GM21825 (cell line): ENCODE measurements at regions not wholly inside any gene's neighbourhood (a gene's known extent, or its start where the extent isn't known, plus 50 kb on each side); places are given as distances from the start of the nearest gene placed in this dataset.

Experiments
- ATAC-seq: cut with Tn5 transposase; IDR thresholded peaks from one replicate; pipeline ENCODE4 v1.9.1; 2021; ENCODE audit warnings: mild to moderate bottlenecking, moderate library complexity; ENCODE audit not compliant: unreplicated experiment

DNA sequence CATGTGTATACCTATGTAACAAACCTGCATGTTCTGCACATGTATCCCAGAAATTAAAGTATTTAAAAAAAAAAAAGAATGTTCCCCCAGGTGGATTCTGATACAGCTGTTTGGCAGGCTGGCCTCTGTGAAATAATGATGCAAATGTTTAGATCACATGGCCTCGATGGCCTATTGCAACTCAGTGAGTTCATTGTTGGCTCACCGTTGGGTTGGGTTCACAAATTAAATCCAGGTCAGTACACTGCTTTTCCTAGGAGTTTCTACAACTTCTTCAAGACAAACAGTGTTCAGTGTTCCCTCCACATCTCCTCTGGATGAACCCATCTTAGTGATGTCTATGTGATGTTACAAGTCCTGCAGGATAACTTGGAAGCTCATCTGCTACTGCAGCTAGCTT is 58.3 kb upstream of the STXBP6 start:
- ATAC-seq: no peak

DNA sequence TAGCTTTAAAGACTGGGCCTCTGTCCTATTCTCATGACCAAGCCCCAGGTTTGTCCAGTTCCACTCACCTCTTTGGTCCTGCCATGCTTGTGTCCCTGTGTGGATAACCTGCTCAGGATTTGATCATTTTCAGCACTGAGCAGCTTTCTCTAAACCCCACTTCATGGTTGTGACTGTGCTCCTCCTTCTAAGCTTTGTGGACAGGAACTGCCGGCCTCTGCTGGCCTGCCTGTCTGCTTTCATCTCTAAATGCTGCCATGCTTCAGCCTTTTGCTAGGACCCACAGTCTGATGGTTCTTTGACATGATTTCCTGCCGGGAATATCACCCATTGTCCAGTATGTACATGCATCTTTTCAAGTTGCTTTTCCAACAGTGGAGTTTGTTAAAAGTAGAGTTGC is 53.9 kb upstream of the STXBP6 start:
- ATAC-seq: no peak

DNA sequence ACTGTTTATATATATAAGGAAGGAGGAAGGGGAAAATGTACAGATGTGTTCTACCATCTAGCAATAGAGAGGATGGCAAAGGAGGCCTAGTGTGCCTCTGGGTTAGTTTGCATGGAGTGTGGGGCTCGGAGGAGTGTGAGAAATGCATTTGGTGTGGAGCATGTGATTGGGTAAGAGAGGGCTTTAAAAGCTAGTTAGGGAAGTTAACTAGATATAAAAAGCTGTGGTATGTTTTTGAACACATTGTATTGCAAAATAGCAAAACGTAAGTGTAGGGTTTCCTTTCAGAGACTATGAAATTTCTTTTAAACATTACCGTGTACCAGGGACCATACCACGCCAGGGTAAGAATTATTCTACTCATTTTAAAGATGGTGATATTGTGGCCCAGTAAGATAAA is 53.3 kb upstream of the STXBP6 start:
- ATAC-seq: no peak

DNA sequence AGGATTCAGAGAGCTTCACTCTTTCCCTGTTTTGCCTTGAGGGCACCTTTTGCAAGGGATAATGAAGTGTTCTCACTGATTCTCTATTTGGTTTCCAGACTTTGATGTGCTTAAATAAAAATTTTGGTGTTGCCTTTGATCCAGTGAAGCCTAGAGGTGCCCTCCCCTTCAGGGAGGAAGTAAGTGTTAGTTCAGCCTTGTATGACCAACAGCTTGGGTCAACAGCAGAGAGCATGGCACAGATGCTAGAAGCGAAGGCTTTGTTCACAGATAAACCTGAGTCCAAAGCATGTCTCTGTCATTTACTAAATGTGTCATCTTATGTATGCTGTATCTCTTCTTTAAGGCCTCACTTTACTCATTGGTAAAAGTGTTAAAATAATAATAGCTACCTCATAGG is 52.8 kb upstream of the STXBP6 start:
- no peak for ATAC-seq

DNA sequence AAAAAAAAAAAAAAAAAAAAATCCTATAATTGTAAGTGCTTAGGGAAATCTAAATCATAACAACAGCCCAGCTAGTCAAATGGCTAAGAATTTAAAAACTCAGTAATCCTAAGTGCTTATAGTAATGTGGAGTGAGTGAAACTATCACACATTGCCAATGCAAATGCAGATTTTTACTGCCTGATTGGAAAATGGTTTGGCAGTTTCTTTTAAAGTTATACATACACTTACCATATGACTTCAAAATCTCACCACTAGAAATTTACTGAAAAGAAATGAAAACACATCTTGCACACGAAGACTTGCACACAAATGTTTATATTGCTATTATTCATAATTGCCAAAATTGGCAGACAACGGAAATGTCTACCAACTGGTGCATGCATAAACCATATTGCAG is 51.3 kb upstream of the STXBP6 start:
- ATAC-seq: no peak
